ENCODE measurements at regions not wholly inside any gene's neighbourhood (a gene's known extent, or its start where the extent isn't known, plus 50 kb on each side); places are given as distances from the start of the nearest gene placed in this dataset.

DNA sequence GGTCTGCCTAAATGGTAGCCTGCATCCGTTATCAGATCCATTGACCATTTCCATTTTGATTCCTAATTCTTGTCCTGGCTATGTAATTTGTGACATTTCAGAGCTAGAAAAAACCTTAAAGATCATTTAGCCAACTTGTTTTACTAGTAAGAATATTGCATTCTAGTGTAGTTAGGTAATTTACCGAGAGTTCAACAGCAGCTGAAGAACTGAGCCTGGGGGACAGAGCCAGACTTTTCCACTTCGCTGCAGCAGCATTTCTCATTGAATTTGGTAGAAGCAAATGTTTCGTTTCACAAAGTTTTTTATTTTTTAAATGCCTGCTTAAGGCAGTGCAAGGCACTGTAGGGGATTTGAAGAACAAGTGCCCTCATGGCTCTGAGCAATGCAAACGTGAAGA lies 59.2 kb upstream of the MARCHF10 start:
- H3K36me3 ChIP-seq (ENCODE audit: control insufficient read depth in 2 of 2, insufficient read depth in 2 of 2, low read length in 2 of 2), result no peaks in the 10 kb centered on the region
- H3K4me1 ChIP-seq (ENCODE audit: control insufficient read depth, insufficient read depth, low read length), result no peaks in the 10 kb centered on the region
- no peak overlapping the region for H3K9ac ChIP-seq (ENCODE audit: low read length in 2 of 2)
- peaks cover 0 to 7% of the 10 kb centered on the region in 2 donors for H3K27me3 ChIP-seq (ENCODE audit: control insufficient read depth in 1 of 2, insufficient read depth in 2 of 2, low read length in 2 of 2)
- H3K27ac ChIP-seq (ENCODE audit: low read length), result no peak overlapping the region
- no peak overlapping the region for H3K4me3 ChIP-seq (ENCODE audit: low read length in 2 of 2)
- no peaks in the 10 kb centered on the region for H3K9me3 ChIP-seq (ENCODE audit: control insufficient read depth in 2 of 2, low read length in 2 of 2)

- Histone ChIP-seq H3K36me3 (ENCODE audit: control insufficient read depth in 2 of 2, insufficient read depth in 2 of 2, low read length in 2 of 2) (no peaks in the 10 kb centered on the region), H3K27me3 (ENCODE audit: control insufficient read depth in 1 of 2, insufficient read depth in 2 of 2, low read length in 2 of 2) (peaks cover 0 to 6% of the 10 kb centered on the region in 2 donors), H3K4me1 (ENCODE audit: control insufficient read depth, insufficient read depth, low read length) (no peaks in the 10 kb centered on the region), H3K9ac (ENCODE audit: low read length in 2 of 2) (no peak overlapping the region), H3K27ac (ENCODE audit: low read length) (no peak overlapping the region), H3K4me3 (ENCODE audit: low read length in 2 of 2) (no peak overlapping the region), H3K9me3 (ENCODE audit: control insufficient read depth in 2 of 2, low read length in 2 of 2) (no peaks in the 10 kb centered on the region)
These were observed 58.4 kb upstream of the MARCHF10 start for GRCh38 chr17:62866471-62866870.

GRCh38 chr17:62865586-62865985 lies 57.5 kb upstream of the MARCHF10 start:
- H3K36me3 ChIP-seq (ENCODE audit: control insufficient read depth in 2 of 2, insufficient read depth in 2 of 2, low read length in 2 of 2), result no peaks in the 10 kb centered on the region
- H3K27me3 ChIP-seq (ENCODE audit: control insufficient read depth in 1 of 2, insufficient read depth in 2 of 2, low read length in 2 of 2), result peaks cover 0 to 3% of the 10 kb centered on the region in 2 donors
- no peak overlapping the region for H3K27ac ChIP-seq (ENCODE audit: low read length)
- no peaks in the 10 kb centered on the region for H3K9me3 ChIP-seq (ENCODE audit: control insufficient read depth in 2 of 2, low read length in 2 of 2)
- H3K4me3 ChIP-seq (ENCODE audit: low read length in 2 of 2), result no peak overlapping the region
- no peak overlapping the region for H3K9ac ChIP-seq (ENCODE audit: low read length in 2 of 2)
- no peaks in the 10 kb centered on the region for H3K4me1 ChIP-seq (ENCODE audit: control insufficient read depth, insufficient read depth, low read length)

DNA sequence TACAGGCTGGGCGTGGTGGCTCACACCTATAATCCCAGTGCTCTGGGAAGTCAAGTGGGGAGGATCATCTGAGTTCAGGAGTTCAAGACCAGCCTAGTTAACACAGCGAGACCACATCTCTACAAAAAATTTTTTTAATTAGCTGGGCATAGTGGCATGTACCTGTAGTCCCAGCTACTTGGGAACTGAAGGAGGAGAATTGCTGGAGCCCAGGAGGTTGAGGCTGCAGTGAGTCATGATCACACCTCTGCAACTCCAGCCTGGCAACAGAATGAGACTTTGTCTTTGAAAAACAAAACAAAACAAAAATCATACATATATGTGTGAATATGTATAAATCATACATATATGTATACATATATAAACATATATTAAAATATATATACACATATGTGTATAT lies 54.1 kb upstream of the MARCHF10 start:
- Histone ChIP-seq H3K4me1 (ENCODE audit: control insufficient read depth, insufficient read depth, low read length) (no peaks in the 10 kb centered on the region), H3K36me3 (ENCODE audit: control insufficient read depth in 2 of 2, insufficient read depth in 2 of 2, low read length in 2 of 2) (no peaks in the 10 kb centered on the region), H3K27ac (ENCODE audit: low read length) (no peak overlapping the region)

GRCh38 chr17:62860962-62861873 lies 53.1 kb upstream of the MARCHF10 start:
- H3K4me1 ChIP-seq (ENCODE audit: control insufficient read depth, insufficient read depth, low read length), result no peaks in the 10 kb centered on the region
- no peaks in the 10 kb centered on the region for H3K9me3 ChIP-seq (ENCODE audit: control insufficient read depth in 2 of 2, low read length in 2 of 2)
- no peak overlapping the region for H3K9ac ChIP-seq (ENCODE audit: low read length in 2 of 2)
- H3K4me3 ChIP-seq (ENCODE audit: low read length in 2 of 2), result no peak overlapping the region
- no peak overlapping the region for H3K27ac ChIP-seq (ENCODE audit: low read length)
- H3K27me3 ChIP-seq (ENCODE audit: control insufficient read depth in 1 of 2, insufficient read depth in 2 of 2, low read length in 2 of 2), result no peaks in the 10 kb centered on the region
- H3K36me3 ChIP-seq (ENCODE audit: control insufficient read depth in 2 of 2, insufficient read depth in 2 of 2, low read length in 2 of 2), result no peaks in the 10 kb centered on the region

More for the DNA sequence above, 54.1 kb upstream of the MARCHF10 start:
- Histone ChIP-seq H3K9ac (ENCODE audit: low read length in 2 of 2) (no peak overlapping the region), H3K4me3 (ENCODE audit: low read length in 2 of 2) (no peak overlapping the region), H3K27me3 (ENCODE audit: control insufficient read depth in 1 of 2, insufficient read depth in 2 of 2, low read length in 2 of 2) (no peaks in the 10 kb centered on the region), H3K9me3 (ENCODE audit: control insufficient read depth in 2 of 2, low read length in 2 of 2) (no peaks in the 10 kb centered on the region)

DNA sequence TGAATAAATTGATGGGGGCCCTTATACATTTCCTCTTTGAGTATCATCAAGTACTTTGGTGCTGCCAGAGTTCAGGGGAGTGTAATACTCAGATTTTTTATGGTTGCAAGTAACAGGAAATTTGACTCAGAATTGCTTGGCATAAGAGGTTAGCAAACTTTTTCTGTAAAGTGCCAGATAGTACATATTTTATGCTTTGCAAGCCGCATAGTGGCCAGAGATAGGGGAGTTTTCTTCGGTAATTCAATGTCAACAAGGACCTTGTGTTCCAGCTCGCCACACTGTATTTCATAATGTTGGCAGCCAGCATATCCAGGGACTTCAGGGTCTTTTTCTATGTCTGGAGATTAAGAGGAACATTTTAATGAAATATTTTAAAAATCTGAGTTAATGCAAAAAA lies 51.0 kb upstream of the MARCHF10 start:
- Histone ChIP-seq H3K27me3 (ENCODE audit: control insufficient read depth in 1 of 2, insufficient read depth in 2 of 2, low read length in 2 of 2) (no peaks in the 10 kb centered on the region), H3K36me3 (ENCODE audit: control insufficient read depth in 2 of 2, insufficient read depth in 2 of 2, low read length in 2 of 2) (no peaks in the 10 kb centered on the region), H3K9ac (ENCODE audit: low read length in 2 of 2) (no peak overlapping the region), H3K9me3 (ENCODE audit: control insufficient read depth in 2 of 2, low read length in 2 of 2) (no peaks in the 10 kb centered on the region), H3K4me3 (ENCODE audit: low read length in 2 of 2) (no peak overlapping the region), H3K27ac (ENCODE audit: low read length) (no peak overlapping the region), H3K4me1 (ENCODE audit: control insufficient read depth, insufficient read depth, low read length) (no peaks in the 10 kb centered on the region)
